Urinary bladder (tissue), 3 donors: ENCODE measurements at regions not wholly inside any gene's neighbourhood (a gene's known extent, or its start where the extent isn't known, plus 50 kb on each side); places are given as distances from the start of the nearest gene placed in this dataset.

Experiments
- DNase-seq: peaks from one replicate; pipeline ENCODE4 v3.0.0-alpha.2; 2015; ENCODE audit errors: extremely low spot score
- H3K27ac ChIP-seq: one replicate; pipeline ENCODE4 v1.5.1; 2013; ENCODE audit warnings: low read depth, mild to moderate bottlenecking, moderate library complexity
- H3K36me3 ChIP-seq: one replicate; pipeline ENCODE4 v1.6.1; 2013; ENCODE audit warnings: mild to moderate bottlenecking, moderate library complexity; ENCODE audit not compliant: insufficient read depth
- H3K4me1 ChIP-seq: one replicate; pipeline ENCODE4 v1.6.1; 2013; ENCODE audit warnings: mild to moderate bottlenecking, moderate library complexity; ENCODE audit not compliant: insufficient read depth
- H3K4me3 ChIP-seq: one replicate; pipeline ENCODE4 v1.5.1; 2013; ENCODE audit warnings: low read depth, low read length
- WGBS: extraction: QIAGEN DNeasy Blood & Tissue Kit; methylation state at CpG from one replicate; pipeline ENCODE4 v1.1.7; 2013; 5-methylcytosine and 5-hydroxymethylcytosine counted together
- donor health status: healthy with polysubstance abuse.
- donor health status: healthy.

GRCh38 chr3:106628407-106628806, 748.8 kb upstream of the CCDC54 start:
- H3K4me1 ChIP-seq, result no peaks in the 10 kb centered on the region
- DNase-seq, result no peak
- no peaks in the 10 kb centered on the region for H3K36me3 ChIP-seq
- no peak overlapping the region for H3K27ac ChIP-seq
- no peak overlapping the region for H3K4me3 ChIP-seq

GRCh38 chr3:106629215-106629832, 747.9 kb upstream of the CCDC54 start:
- no peaks in the 10 kb centered on the region for H3K36me3 ChIP-seq

GRCh38 chr3:106631373-106632108, 745.7 kb upstream of the CCDC54 start:
- no peaks in the 10 kb centered on the region for H3K4me1 ChIP-seq
- H3K36me3 ChIP-seq, result no peaks in the 10 kb centered on the region
- no peak overlapping the region for H3K27ac ChIP-seq
- H3K4me3 ChIP-seq, result no peak overlapping the region
- WGBS, result 93% methylated on average over 11 of the region's 11 CpGs
- no peak for DNase-seq

More at GRCh38 chr3:106629215-106629832, 747.9 kb upstream of the CCDC54 start:
- no peaks in the 10 kb centered on the region for H3K4me1 ChIP-seq
- 34% methylated on average over 2 of the region's 2 CpGs for WGBS
- DNase-seq, result no peak
- H3K27ac ChIP-seq, result no peak overlapping the region
- H3K4me3 ChIP-seq, result no peak overlapping the region

GRCh38 chr3:106635271-106635670, 742.0 kb upstream of the CCDC54 start:
- Histone ChIP-seq H3K27ac (no peak overlapping the region), H3K4me3 (no peak overlapping the region), H3K36me3 (no peaks in the 10 kb centered on the region), H3K4me1 (no peaks in the 10 kb centered on the region)
- DNase-seq, result no peak
- WGBS, result 80% methylated on average over 3 of the region's 3 CpGs

GRCh38 chr3:106635826-106636225, 741.4 kb upstream of the CCDC54 start:
- WGBS, result 71% methylated on average over 3 of the region's 3 CpGs
- Histone ChIP-seq H3K36me3 (no peaks in the 10 kb centered on the region), H3K4me1 (no peaks in the 10 kb centered on the region), H3K4me3 (no peak overlapping the region), H3K27ac (no peak overlapping the region)
- DNase-seq, result no peak

GRCh38 chr3:106640353-106640752, 736.9 kb upstream of the CCDC54 start:
- WGBS, result 88% methylated on average over 1 of the region's 1 CpG
- Histone ChIP-seq H3K4me3 (no peak overlapping the region), H3K27ac (no peak overlapping the region), H3K36me3 (no peaks in the 10 kb centered on the region), H3K4me1 (no peaks in the 10 kb centered on the region)
- DNase-seq, result no peak

- Histone ChIP-seq H3K36me3 (no peaks in the 10 kb centered on the region), H3K27ac (no peak overlapping the region), H3K4me3 (no peak overlapping the region), H3K4me1 (no peaks in the 10 kb centered on the region)
- no peak for DNase-seq
Measured at GRCh38 chr3:106642161-106642560, 735.1 kb upstream of the CCDC54 start.

- Histone ChIP-seq H3K36me3 (no peaks in the 10 kb centered on the region), H3K4me1 (no peaks in the 10 kb centered on the region), H3K27ac (no peak overlapping the region), H3K4me3 (no peak overlapping the region)
- 98% methylated on average over 33 of the region's 33 CpGs for WGBS
- DNase-seq, result no peak
Measured at GRCh38 chr3:106643684-106644161, 733.5 kb upstream of the CCDC54 start.

- no peaks in the 10 kb centered on the region for H3K36me3 ChIP-seq
- no peak for DNase-seq
- 71% methylated on average over 2 of the region's 2 CpGs for WGBS
Measured at GRCh38 chr3:106673926-106674569, 703.2 kb upstream of the CCDC54 start.

GRCh38 chr3:106675451-106675850, 701.8 kb upstream of the CCDC54 start:
- H3K36me3 ChIP-seq, result no peaks in the 10 kb centered on the region
- DNase-seq, result no peak
- no peaks in the 10 kb centered on the region for H3K4me1 ChIP-seq
- H3K4me3 ChIP-seq, result no peak overlapping the region
- H3K27ac ChIP-seq, result no peak overlapping the region
- 85% methylated on average over 2 of the region's 2 CpGs for WGBS

More at GRCh38 chr3:106673926-106674569, 703.2 kb upstream of the CCDC54 start:
- Histone ChIP-seq H3K4me3 (no peak overlapping the region), H3K27ac (no peak overlapping the region), H3K4me1 (no peaks in the 10 kb centered on the region)

GRCh38 chr3:106678657-106679390, 698.4 kb upstream of the CCDC54 start:
- no peak for DNase-seq
- H3K4me1 ChIP-seq, result no peaks in the 10 kb centered on the region
- no peak overlapping the region for H3K27ac ChIP-seq
- WGBS, result 85% methylated on average over 12 of the region's 12 CpGs
- no peak overlapping the region for H3K4me3 ChIP-seq
- no peaks in the 10 kb centered on the region for H3K36me3 ChIP-seq

GRCh38 chr3:106683953-106684620, 693.2 kb upstream of the CCDC54 start:
- Histone ChIP-seq H3K36me3 (no peaks in the 10 kb centered on the region), H3K4me1 (no peaks in the 10 kb centered on the region), H3K27ac (no peak overlapping the region), H3K4me3 (no peak overlapping the region)
- no peak for DNase-seq

- Histone ChIP-seq H3K4me3 (no peak overlapping the region), H3K27ac (no peak overlapping the region), H3K4me1 (no peaks in the 10 kb centered on the region), H3K36me3 (no peaks in the 10 kb centered on the region)
- 92% methylated on average over 5 of the region's 5 CpGs for WGBS
- DNase-seq, result no peak
Measured at GRCh38 chr3:106685745-106686144, 691.5 kb upstream of the CCDC54 start.
